Vagina (tissue), 2 donors: ENCODE measurements at regions not wholly inside any gene's neighbourhood (a gene's known extent, or its start where the extent isn't known, plus 50 kb on each side); places are given as distances from the start of the nearest gene placed in this dataset.

Experiments
- DNase-seq, 2 donors: peaks; one replicate each; pipeline ENCODE4 v3.0.0-alpha.2; 2017; ENCODE audit errors: extremely low spot score in 2 of 2
- H3K27ac ChIP-seq: fragments of 200-600 bp; sonication (generic); one replicate; pipeline ENCODE4 v1.5.1; 2019
- H3K27me3 ChIP-seq: fragments of 200-600 bp; sonication (generic); one replicate; pipeline ENCODE4 v1.5.1; 2019
- H3K36me3 ChIP-seq, 2 donors: fragments of 200-600 bp; sonication (generic); one replicate each; pipeline ENCODE4 v1.5.1; 2017 to 2019
- H3K4me1 ChIP-seq: fragments of 200-600 bp; sonication (generic); one replicate; pipeline ENCODE4 v1.5.1; 2019
- H3K4me3 ChIP-seq, 2 donors: fragments of 200-600 bp; sonication (generic); 1 replicate in 1 of 2; 2 replicates in 1 of 2; pipeline ENCODE4 v1.5.1; 2016 to 2019
- H3K9me3 ChIP-seq: fragments of 200-600 bp; sonication (generic); one replicate; pipeline ENCODE4 v1.5.1; 2019
- POLR2A ChIP-seq, 2 donors: fragments of 450-650 bp; IDR thresholded peaks; one replicate each; pipeline ENCODE4 v1.6.1; 2017; ENCODE audit warnings: antibody characterized with exemption in 2 of 2, mild to moderate bottlenecking in 2 of 2, moderate library complexity in 2 of 2
- POLR2AphosphoS5 ChIP-seq, 2 donors: sonication (generic); formaldehyde crosslinking; IDR thresholded peaks; one replicate each; pipeline ENCODE4 v1.9.0; 2017; ENCODE audit warnings: antibody characterized with exemption in 2 of 2, mild to moderate bottlenecking in 2 of 2, low read depth in 1 of 2; ENCODE audit not compliant: insufficient read depth in 1 of 2
- intact Hi-C: fragments of 100-400 bp; cut with DNase I; formaldehyde crosslinking; loops from one replicate; pipeline ENCODE4 v1.15.1; 2023
- TF ChIP-seq, protein P1 (sequence below), 3 experiments: fragments of 450-650 bp in 2 of 3; fragments of 200-600 bp in 1 of 3; sonication (generic) in 1 of 3; IDR thresholded peaks; one replicate each; pipeline ENCODE4 v1.5.1; 2017 to 2019; ENCODE audit warnings: antibody characterized with exemption in 3 of 3, mild to moderate bottlenecking in 2 of 3, moderate library complexity in 2 of 3

DNA sequence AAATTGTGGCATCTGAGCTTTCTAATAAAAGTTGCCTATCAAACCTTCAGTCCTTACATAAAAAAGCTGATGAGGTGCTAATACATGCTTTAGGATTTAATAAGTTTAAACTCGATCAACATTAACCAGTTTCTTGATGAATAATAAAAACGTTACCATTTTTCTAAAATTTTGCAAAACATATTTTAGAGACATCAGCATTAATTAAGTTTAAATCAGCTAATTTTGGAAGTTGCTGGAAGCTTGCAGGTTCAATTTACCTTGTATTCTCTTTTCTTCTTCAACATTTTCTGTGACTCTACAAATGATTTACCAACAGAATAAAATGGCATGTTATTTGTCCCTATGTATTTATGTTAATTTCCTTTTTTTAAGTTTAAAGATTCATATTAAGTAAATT is 365.3 kb upstream of the OPRM1 start:
- H3K4me1 ChIP-seq = no peaks in the 10 kb centered on the region
- H3K27me3 ChIP-seq = no peaks in the 10 kb centered on the region
- H3K4me3 ChIP-seq = no peak overlapping the region
- TF ChIP-seq POLR2A (IDR thresholded peaks at IDR 0.05) = no peak
- TF ChIP-seq POLR2AphosphoS5 (IDR thresholded peaks at IDR 0.05; ENCODE audit: insufficient read depth in 1 of 2, low read depth in 1 of 2) = no peak
- TF ChIP-seq, protein P1, sequence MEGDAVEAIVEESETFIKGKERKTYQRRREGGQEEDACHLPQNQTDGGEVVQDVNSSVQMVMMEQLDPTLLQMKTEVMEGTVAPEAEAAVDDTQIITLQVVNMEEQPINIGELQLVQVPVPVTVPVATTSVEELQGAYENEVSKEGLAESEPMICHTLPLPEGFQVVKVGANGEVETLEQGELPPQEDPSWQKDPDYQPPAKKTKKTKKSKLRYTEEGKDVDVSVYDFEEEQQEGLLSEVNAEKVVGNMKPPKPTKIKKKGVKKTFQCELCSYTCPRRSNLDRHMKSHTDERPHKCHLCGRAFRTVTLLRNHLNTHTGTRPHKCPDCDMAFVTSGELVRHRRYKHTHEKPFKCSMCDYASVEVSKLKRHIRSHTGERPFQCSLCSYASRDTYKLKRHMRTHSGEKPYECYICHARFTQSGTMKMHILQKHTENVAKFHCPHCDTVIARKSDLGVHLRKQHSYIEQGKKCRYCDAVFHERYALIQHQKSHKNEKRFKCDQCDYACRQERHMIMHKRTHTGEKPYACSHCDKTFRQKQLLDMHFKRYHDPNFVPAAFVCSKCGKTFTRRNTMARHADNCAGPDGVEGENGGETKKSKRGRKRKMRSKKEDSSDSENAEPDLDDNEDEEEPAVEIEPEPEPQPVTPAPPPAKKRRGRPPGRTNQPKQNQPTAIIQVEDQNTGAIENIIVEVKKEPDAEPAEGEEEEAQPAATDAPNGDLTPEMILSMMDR (IDR thresholded peaks at IDR 0.05) = no peak
- H3K27ac ChIP-seq = no peak overlapping the region
- intact Hi-C loops = no loop called here
- no peaks in the 10 kb centered on the region for H3K36me3 ChIP-seq
- H3K9me3 ChIP-seq = no peaks in the 10 kb centered on the region
- no peak for DNase-seq

DNA sequence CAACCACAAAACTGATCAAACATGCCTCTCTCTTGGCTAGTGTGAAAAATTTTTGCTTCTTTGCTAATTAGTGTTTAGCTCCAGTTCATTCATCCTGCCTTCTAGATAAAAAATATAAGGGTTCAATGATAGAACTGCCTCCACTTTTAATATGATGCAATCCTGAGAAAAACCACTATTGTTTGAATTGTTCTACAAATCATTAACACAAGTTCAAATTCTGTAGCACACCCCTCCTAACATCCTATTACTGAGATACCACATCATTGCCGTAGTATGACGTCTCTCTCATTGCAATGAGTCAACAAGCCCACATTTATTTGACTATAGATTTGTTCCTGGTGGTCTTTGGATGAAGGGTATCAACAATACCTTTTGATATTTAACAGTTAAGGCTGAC is 365.8 kb upstream of the OPRM1 start:
- Histone ChIP-seq H3K27me3 (no peaks in the 10 kb centered on the region), H3K36me3 (no peaks in the 10 kb centered on the region), H3K9me3 (no peaks in the 10 kb centered on the region), H3K4me1 (no peaks in the 10 kb centered on the region), H3K4me3 (no peak overlapping the region), H3K27ac (no peak overlapping the region)
- no peak for TF ChIP-seq POLR2A (IDR thresholded peaks at IDR 0.05)
- TF ChIP-seq, protein P1 (IDR thresholded peaks at IDR 0.05) = no peak
- no peak for TF ChIP-seq POLR2AphosphoS5 (IDR thresholded peaks at IDR 0.05; ENCODE audit: insufficient read depth in 1 of 2, low read depth in 1 of 2)
- DNase-seq = no peak
- intact Hi-C loops = no loop called here

DNA sequence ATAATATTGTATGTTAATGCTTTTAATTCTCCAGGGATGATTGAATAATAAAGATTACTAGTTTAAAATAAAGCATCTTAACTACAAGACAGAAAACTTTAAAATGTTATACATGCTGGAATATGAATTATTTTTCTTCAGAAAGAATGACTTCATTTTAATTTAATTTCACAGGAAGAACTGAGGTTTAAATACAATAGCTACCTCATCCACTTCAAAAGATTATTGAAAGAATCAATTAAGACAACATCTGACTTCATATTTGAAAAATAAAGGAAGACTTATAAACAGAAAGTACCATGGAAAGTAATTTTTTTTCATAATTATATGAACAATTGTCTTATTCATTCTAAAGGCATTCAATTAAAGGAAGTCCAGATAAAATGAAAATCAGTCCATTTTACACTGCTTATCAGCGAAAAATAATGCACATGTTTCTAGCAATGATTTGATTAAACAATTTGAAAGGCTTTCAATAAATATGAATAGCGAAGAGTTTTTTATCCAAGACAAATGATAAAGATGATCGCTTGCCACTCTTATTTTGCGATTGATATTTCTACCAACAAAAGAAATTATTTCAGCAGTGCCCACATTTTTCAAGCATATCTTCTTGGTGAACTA is 368.5 kb upstream of the OPRM1 start:
- Histone ChIP-seq H3K36me3 (no peaks in the 10 kb centered on the region), H3K4me3 (no peak overlapping the region), H3K27ac (no peak overlapping the region), H3K4me1 (no peaks in the 10 kb centered on the region), H3K27me3 (no peaks in the 10 kb centered on the region), H3K9me3 (no peaks in the 10 kb centered on the region)
- TF ChIP-seq, protein P1 (IDR thresholded peaks at IDR 0.05) = no peak
- TF ChIP-seq POLR2AphosphoS5 (IDR thresholded peaks at IDR 0.05; ENCODE audit: insufficient read depth in 1 of 2, low read depth in 1 of 2) = no peak
- TF ChIP-seq POLR2A (IDR thresholded peaks at IDR 0.05) = no peak
- no peak for DNase-seq
- intact Hi-C loops = no loop called here

DNA sequence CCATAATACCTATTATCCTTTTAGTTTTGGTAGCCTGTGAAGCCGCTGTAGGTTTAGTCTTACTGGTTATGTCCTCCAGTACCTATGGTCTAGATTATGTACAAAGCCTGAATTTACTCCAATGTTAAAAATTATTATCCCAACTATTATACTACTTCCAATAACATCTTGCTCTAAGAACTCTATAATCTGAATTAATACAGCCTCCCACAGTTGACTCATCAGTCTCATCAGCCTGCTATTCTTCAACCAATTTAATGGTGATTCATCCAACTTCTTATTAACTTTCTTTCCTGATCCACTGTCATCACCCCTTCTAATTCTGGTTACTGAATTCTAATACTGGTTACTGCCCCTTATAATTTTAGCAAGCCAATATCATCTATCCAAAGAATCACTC is 370.3 kb upstream of the OPRM1 start:
- DNase-seq = no peak
- no peaks in the 10 kb centered on the region for H3K27me3 ChIP-seq
- H3K4me1 ChIP-seq = no peaks in the 10 kb centered on the region
- no peaks in the 10 kb centered on the region for H3K36me3 ChIP-seq
- H3K27ac ChIP-seq = no peak overlapping the region
- intact Hi-C loops = no loop called here
- no peaks in the 10 kb centered on the region for H3K9me3 ChIP-seq
- no peak overlapping the region for H3K4me3 ChIP-seq
- TF ChIP-seq, protein P1 (IDR thresholded peaks at IDR 0.05) = no peak
- TF ChIP-seq POLR2A (IDR thresholded peaks at IDR 0.05) = no peak
- no peak for TF ChIP-seq POLR2AphosphoS5 (IDR thresholded peaks at IDR 0.05; ENCODE audit: insufficient read depth in 1 of 2, low read depth in 1 of 2)

DNA sequence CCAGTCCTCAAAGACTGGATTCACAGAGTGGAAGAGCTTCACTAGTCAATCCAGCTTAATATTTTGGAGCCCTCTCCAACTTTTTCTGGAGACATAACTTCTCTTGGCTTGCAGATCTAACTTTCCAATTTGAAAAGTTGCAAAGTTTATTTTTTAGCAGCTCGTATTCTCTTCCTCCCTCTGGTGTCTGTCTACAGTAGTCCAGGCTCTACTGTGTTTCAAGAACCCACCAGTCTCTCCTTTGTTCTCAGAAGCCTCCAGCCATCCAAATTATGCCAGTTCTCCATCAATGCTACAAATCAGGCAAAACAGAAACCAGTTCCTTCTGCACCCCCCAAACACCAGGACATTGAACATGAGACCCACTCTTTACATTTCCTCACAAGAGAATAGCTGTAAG is 376.1 kb upstream of the OPRM1 start:
- Histone ChIP-seq H3K4me1 (no peaks in the 10 kb centered on the region), H3K27ac (no peak overlapping the region), H3K4me3 (no peak overlapping the region), H3K27me3 (no peaks in the 10 kb centered on the region), H3K9me3 (no peaks in the 10 kb centered on the region), H3K36me3 (no peaks in the 10 kb centered on the region)
- intact Hi-C loops = no loop called here
- TF ChIP-seq POLR2AphosphoS5 (IDR thresholded peaks at IDR 0.05; ENCODE audit: insufficient read depth in 1 of 2, low read depth in 1 of 2) = no peak
- TF ChIP-seq, protein P1 (IDR thresholded peaks at IDR 0.05) = no peak
- TF ChIP-seq POLR2A (IDR thresholded peaks at IDR 0.05) = no peak
- no peak for DNase-seq
